ENCODE measurements at regions not wholly inside any gene's neighbourhood (a gene's known extent, or its start where the extent isn't known, plus 50 kb on each side); places are given as distances from the start of the nearest gene placed in this dataset.

- no peaks in the 10 kb centered on the region for H3K27me3 ChIP-seq (ENCODE audit: control insufficient read depth in 4 of 4, insufficient read depth in 4 of 4, low read length in 3 of 4)
- no peaks in the 10 kb centered on the region for H3K36me3 ChIP-seq (ENCODE audit: control insufficient read depth in 4 of 4, insufficient read depth in 3 of 4, low read depth in 1 of 4, low read length in 3 of 4)
- H3K4me1 ChIP-seq (ENCODE audit: control insufficient read depth in 4 of 4, insufficient read depth in 4 of 4, low read length in 3 of 4) = peaks cover 0 to 12% (median under 1%) of the 10 kb centered on the region in 4 donors
- H3K4me3 ChIP-seq (ENCODE audit: low read depth in 1 of 3, low read length in 3 of 3) = no peak overlapping the region
- peak; percentile 89 for TF ChIP-seq NR2F2 (IDR thresholded peaks at IDR 0.05)
- TF ChIP-seq YY1 (IDR thresholded peaks at IDR 0.05) = no peak
- TF ChIP-seq HNF4A (conservative IDR thresholded peaks at IDR 0.05) = peak in 1 of 2 donors; percentile 74
- TF ChIP-seq RXRA (IDR thresholded peaks at IDR 0.05) = peak in 1 of 2 donors; percentile 69
- H3K9ac ChIP-seq (ENCODE audit: low read depth in 1 of 2, low read length in 2 of 2) = no peak overlapping the region
- DNase-seq (ENCODE audit: low spot score) = no peak
- no peak overlapping the region for H3K27ac ChIP-seq (ENCODE audit: low read depth in 1 of 2, low read length in 2 of 2)
- 58% methylated on average over 9 of the region's 9 CpGs for WGBS
- no peaks in the 10 kb centered on the region for H3K9me3 ChIP-seq (ENCODE audit: control insufficient read depth in 4 of 4, low read length in 3 of 4)
Observed at GRCh38 chr12:88432531-88433490, 147.5 kb downstream of the KITLG start.

GRCh38 chr12:88433997-88434703 lies 146.1 kb downstream of the KITLG start:
- H3K27ac ChIP-seq (ENCODE audit: low read depth in 1 of 2, low read length in 2 of 2) = no peak overlapping the region
- no peak for DNase-seq (ENCODE audit: low spot score)
- H3K4me3 ChIP-seq (ENCODE audit: low read depth in 1 of 3, low read length in 3 of 3) = no peak overlapping the region
- no peaks in the 10 kb centered on the region for H3K27me3 ChIP-seq (ENCODE audit: control insufficient read depth in 4 of 4, insufficient read depth in 4 of 4, low read length in 3 of 4)
- no peaks in the 10 kb centered on the region for H3K9me3 ChIP-seq (ENCODE audit: control insufficient read depth in 4 of 4, low read length in 3 of 4)
- no peak for TF ChIP-seq HNF4A (conservative IDR thresholded peaks at IDR 0.05)
- TF ChIP-seq ATF3 (IDR thresholded peaks at IDR 0.05) = no peak
- no peak for TF ChIP-seq RAD21 (IDR thresholded peaks at IDR 0.05)
- no peak for TF ChIP-seq GABPA (IDR thresholded peaks at IDR 0.05 in 1 of 2, conservative IDR thresholded peaks at IDR 0.05 in 1 of 2)
- TF ChIP-seq RXRA (IDR thresholded peaks at IDR 0.05) = no peak
- TF ChIP-seq SP1 (IDR thresholded peaks at IDR 0.05) = no peak
- no peak for TF ChIP-seq EGR1 (IDR thresholded peaks at IDR 0.05; ENCODE audit: low read depth in 2 of 2)
- TF ChIP-seq HNF4G (IDR thresholded peaks at IDR 0.05) = no peak
- TF ChIP-seq FOXA1 (IDR thresholded peaks at IDR 0.05) = no peak
- no peaks in the 10 kb centered on the region for H3K36me3 ChIP-seq (ENCODE audit: control insufficient read depth in 4 of 4, insufficient read depth in 3 of 4, low read depth in 1 of 4, low read length in 3 of 4)
- H3K9ac ChIP-seq (ENCODE audit: low read depth in 1 of 2, low read length in 2 of 2) = no peak overlapping the region
- 75% methylated on average over 8 of the region's 8 CpGs for WGBS
- peaks cover 0 to 12% (median under 1%) of the 10 kb centered on the region in 4 donors for H3K4me1 ChIP-seq (ENCODE audit: control insufficient read depth in 4 of 4, insufficient read depth in 4 of 4, low read length in 3 of 4)

GRCh38 chr12:88435334-88436076 lies 144.8 kb downstream of the KITLG start:
- H3K4me1 ChIP-seq (ENCODE audit: control insufficient read depth in 4 of 4, insufficient read depth in 4 of 4, low read length in 3 of 4) = peaks cover 0 to 12% (median under 1%) of the 10 kb centered on the region in 4 donors
- H3K36me3 ChIP-seq (ENCODE audit: control insufficient read depth in 4 of 4, insufficient read depth in 3 of 4, low read depth in 1 of 4, low read length in 3 of 4) = no peaks in the 10 kb centered on the region
- H3K9me3 ChIP-seq (ENCODE audit: control insufficient read depth in 4 of 4, low read length in 3 of 4) = no peaks in the 10 kb centered on the region
- no peak for DNase-seq (ENCODE audit: low spot score)
- H3K9ac ChIP-seq (ENCODE audit: low read depth in 1 of 2, low read length in 2 of 2) = no peak overlapping the region
- H3K4me3 ChIP-seq (ENCODE audit: low read depth in 1 of 3, low read length in 3 of 3) = no peak overlapping the region
- no peak overlapping the region for H3K27ac ChIP-seq (ENCODE audit: low read depth in 1 of 2, low read length in 2 of 2)
- 86% methylated on average over 4 of the region's 4 CpGs for WGBS
- H3K27me3 ChIP-seq (ENCODE audit: control insufficient read depth in 4 of 4, insufficient read depth in 4 of 4, low read length in 3 of 4) = no peaks in the 10 kb centered on the region
- TF ChIP-seq JUND (IDR thresholded peaks at IDR 0.05) (no peak), RAD21 (IDR thresholded peaks at IDR 0.05) (no peak), ATF3 (IDR thresholded peaks at IDR 0.05) (no peak)

All from liver (tissue), 7 donors.